IMR-90 (cell line): ENCODE measurements at regions not wholly inside any gene's neighbourhood (a gene's known extent, or its start where the extent isn't known, plus 50 kb on each side); places are given as distances from the start of the nearest gene placed in this dataset.

Experiments used
- ATAC-seq: fragments of 200-7000 bp; cut with Tn5 transposase; 2 replicates; pipeline ENCODE4 v1.9.1; 2020; ENCODE audit warnings: low read depth, mild to moderate bottlenecking, moderate library complexity
- BruUV-seq: library from RNA; stranded (reverse); fragments of 400-500 nt; replicated peaks from 2 replicates; lab custom pipeline; 2021; lab: Mats Ljungman, UMichigan
- CTCF ChIA-PET: fragments of 300-600 bp; formaldehyde crosslinking; extraction: SDS; loops from one replicate; lab custom pipeline; 2021; ENCODE audit warnings: antibody characterized with exemption; lab: Yijun Ruan, JAX
- POLR2A ChIA-PET: fragments of 300-600 bp; sonication (Branson Sonifier 250); formaldehyde crosslinking; loops from one replicate; lab custom pipeline; 2022; ENCODE audit warnings: antibody characterized with exemption; ENCODE audit not compliant: unreplicated experiment; lab: Charles Lee
- DNase-seq: peaks from one replicate; pipeline ENCODE4 v3.0.0; 2013
- H2AFZ ChIP-seq: replicated peaks from 2 replicates; pipeline ENCODE3; 2013; ENCODE audit warnings: low read length, mild to moderate bottlenecking; ENCODE audit not compliant: poor library complexity
- H2AK5ac ChIP-seq: 2 replicates; pipeline ENCODE4 v1.6.1; 2013; ENCODE audit warnings: low read depth, low read length, inconsistent platforms
- H2AK9ac ChIP-seq: replicated peaks from 2 replicates; pipeline ENCODE3; 2013; ENCODE audit warnings: mild to moderate bottlenecking, low read depth, low read length, moderate library complexity; ENCODE audit not compliant: poor library complexity
- H2BK120ac ChIP-seq: 2 replicates; pipeline ENCODE4 v1.6.1; 2013; ENCODE audit warnings: low read depth, low read length, inconsistent platforms
- H2BK15ac ChIP-seq: 3 replicates; pipeline ENCODE4 v1.6.1; 2013; ENCODE audit warnings: low read depth, low read length, inconsistent platforms
- H2BK20ac ChIP-seq: 2 replicates; pipeline ENCODE4 v1.6.1; 2013; ENCODE audit warnings: low read depth, mild to moderate bottlenecking, inconsistent platforms, low read length, moderate library complexity
- H2BK5ac ChIP-seq: 2 replicates; pipeline ENCODE4 v1.6.1; 2013; ENCODE audit warnings: mild to moderate bottlenecking, low read depth, low read length, inconsistent platforms; ENCODE audit not compliant: poor library complexity, severe bottlenecking
- H3K14ac ChIP-seq: replicated peaks from 2 replicates; pipeline ENCODE4 v1.6.1; 2013; ENCODE audit warnings: low read depth, low read length, inconsistent platforms
- H3K18ac ChIP-seq: 2 replicates; pipeline ENCODE4 v1.6.1; 2013; ENCODE audit warnings: low read depth, low read length, control low read depth
- H3K23ac ChIP-seq: 2 replicates; pipeline ENCODE4 v1.6.1; 2013; ENCODE audit warnings: low read depth, low read length, inconsistent platforms
- H3K27ac ChIP-seq: 2 replicates; pipeline ENCODE4 v1.5.1; 2013; ENCODE audit warnings: mild to moderate bottlenecking, control low read depth, low read length; ENCODE audit not compliant: insufficient read depth
- H3K27me3 ChIP-seq: 2 replicates; pipeline ENCODE4 v1.6.1; 2013; ENCODE audit warnings: low read length; ENCODE audit not compliant: control insufficient read depth, insufficient read depth
- H3K36me3 ChIP-seq: 2 replicates; pipeline ENCODE4 v1.6.1; 2013; ENCODE audit warnings: low read length, mixed read lengths; ENCODE audit not compliant: control insufficient read depth, insufficient read depth
- H3K4ac ChIP-seq: 2 replicates; pipeline ENCODE4 v1.6.1; 2013; ENCODE audit warnings: low read depth, low read length, inconsistent platforms
- H3K4me1 ChIP-seq: 2 replicates; pipeline ENCODE4 v1.6.1; 2013; ENCODE audit warnings: low read length, mixed read lengths; ENCODE audit not compliant: control insufficient read depth, insufficient read depth
- H3K4me2 ChIP-seq: 2 replicates; pipeline ENCODE4 v1.6.1; 2013; ENCODE audit warnings: low read depth, mild to moderate bottlenecking, control low read depth, low read length, moderate library complexity
- H3K4me3 ChIP-seq: 2 replicates; pipeline ENCODE4 v1.5.1; 2013; ENCODE audit warnings: low read depth, mild to moderate bottlenecking, control low read depth, low read length, moderate library complexity; ENCODE audit not compliant: insufficient read depth
- H3K56ac ChIP-seq: 2 replicates; pipeline ENCODE4 v1.6.1; 2013; ENCODE audit warnings: low read length, inconsistent platforms; ENCODE audit not compliant: insufficient read depth; ENCODE audit errors: extremely low read depth
- H3K79me1 ChIP-seq, 2 experiments: 2 replicates each; pipeline ENCODE4 v1.6.1; 2013; ENCODE audit warnings: low read length in 2 of 2, inconsistent platforms in 1 of 2, low read depth in 1 of 2
- H3K9ac ChIP-seq: 2 replicates; pipeline ENCODE4 v1.6.1; 2013; ENCODE audit warnings: low read depth, low read length, control low read depth
- H3K9me1 ChIP-seq: 2 replicates; pipeline ENCODE4 v1.6.1; 2013; ENCODE audit warnings: low read length, inconsistent platforms; ENCODE audit not compliant: insufficient read depth
- H3K9me3 ChIP-seq: 2 replicates; pipeline ENCODE4 v1.6.1; 2013; ENCODE audit warnings: low read length; ENCODE audit not compliant: control insufficient read depth, insufficient read depth
- H4K20me1 ChIP-seq: 2 replicates; pipeline ENCODE4 v1.6.1; 2013; ENCODE audit warnings: low read length, inconsistent platforms; ENCODE audit not compliant: insufficient read depth
- H4K5ac ChIP-seq: 2 replicates; pipeline ENCODE4 v1.6.1; 2013; ENCODE audit warnings: mild to moderate bottlenecking, low read depth, low read length, control low read depth
- H4K8ac ChIP-seq, 2 experiments: 2 replicates each; pipeline ENCODE4 v1.6.1; 2013; ENCODE audit warnings: low read depth in 2 of 2, low read length in 2 of 2, control low read depth in 1 of 2, inconsistent platforms in 1 of 2
- H4K91ac ChIP-seq: 2 replicates; pipeline ENCODE4 v1.6.1; 2013; ENCODE audit warnings: low read depth, low read length, inconsistent platforms; ENCODE audit not compliant: insufficient read depth
- BHLHE40 ChIP-seq: fragments of 150-350 bp; IDR thresholded peaks from 2 replicates; pipeline ENCODE4 v1.6.1; 2016; ENCODE audit warnings: mild to moderate bottlenecking, low read depth, low read length
- CEBPB ChIP-seq: IDR thresholded peaks from 2 replicates; pipeline ENCODE4 v1.6.1; 2012; ENCODE audit warnings: low read depth, low read length, improper control_type of control experiment
- CHD1 ChIP-seq: IDR thresholded peaks from 2 replicates; pipeline ENCODE4 v1.6.1; 2012; ENCODE audit warnings: low read depth, low read length, improper control_type of control experiment
- FOS ChIP-seq: fragments of 150-350 bp; IDR thresholded peaks from 2 replicates; pipeline ENCODE4 v1.6.1; 2016; ENCODE audit warnings: low read depth, low read length
- MAFK ChIP-seq: IDR thresholded peaks from 2 replicates; pipeline ENCODE4 v1.6.1; 2012; ENCODE audit warnings: low read depth, low read length, improper control_type of control experiment
- MXI1 ChIP-seq: IDR thresholded peaks from 2 replicates; pipeline ENCODE4 v1.6.1; 2012; ENCODE audit warnings: low read depth, mild to moderate bottlenecking, low read length, moderate library complexity, borderline replicate concordance
- NFE2L2 ChIP-seq: fragments of 150-350 bp; IDR thresholded peaks from 2 replicates; pipeline ENCODE4 v1.6.1; 2016; ENCODE audit warnings: low read depth, mild to moderate bottlenecking, low read length
- POLR2A ChIP-seq: IDR thresholded peaks from 2 replicates; pipeline ENCODE4 v1.6.1; 2012; ENCODE audit warnings: mild to moderate bottlenecking, low read depth, low read length
- RAD21 ChIP-seq: IDR thresholded peaks from 2 replicates; pipeline ENCODE4 v1.6.1; 2012; ENCODE audit warnings: low read length, improper control_type of control experiment
- RFX5 ChIP-seq: IDR thresholded peaks from 2 replicates; pipeline ENCODE4 v1.8.0; 2012; ENCODE audit warnings: low read depth, mild to moderate bottlenecking, low read length, moderate library complexity
- SMC3 ChIP-seq: fragments of 150-350 bp; IDR thresholded peaks from 2 replicates; pipeline ENCODE4 v1.6.1; 2016; ENCODE audit warnings: low read depth, mild to moderate bottlenecking, antibody characterized with exemption, low read length, moderate library complexity
- WGBS, 2 experiments: methylation state at CpG; one replicate each; pipeline versions ENCODE4 v1.1.5 to v1.1.7; 2013; ENCODE audit warnings: missing lambda C conversion rate in 2 of 2; ENCODE audit not compliant: insufficient read length in 1 of 2; ENCODE audit errors: extremely low coverage in 2 of 2; 5-methylcytosine and 5-hydroxymethylcytosine counted together
- dilution Hi-C: fragments of 300-500 bp; cut with HindIII; formaldehyde crosslinking; loops from one replicate; pipeline ENCODE4 v1.14.3; 2018; ENCODE audit warnings: low sequenced_read_pairs; ENCODE audit not compliant: unreplicated experiment
- in situ Hi-C: fragments of 300-500 bp; cut with MboI; formaldehyde crosslinking; loops from 3 replicates; pipeline ENCODE4 v1.14.3; 2019; ENCODE audit warnings: low sequenced_read_pairs, inconsistent platforms, mixed read lengths
- intact Hi-C: fragments of 100-400 bp; cut with micrococcal nuclease; formaldehyde crosslinking; loops from 2 replicates; pipeline ENCODE4 v1.10.0; 2022
- TF ChIP-seq, protein P1 (sequence below): fragments of 150-350 bp; IDR thresholded peaks from 2 replicates; pipeline ENCODE4 v1.6.1; 2016; ENCODE audit warnings: low read depth, mild to moderate bottlenecking, low read length, moderate library complexity, borderline replicate concordance

DNA sequence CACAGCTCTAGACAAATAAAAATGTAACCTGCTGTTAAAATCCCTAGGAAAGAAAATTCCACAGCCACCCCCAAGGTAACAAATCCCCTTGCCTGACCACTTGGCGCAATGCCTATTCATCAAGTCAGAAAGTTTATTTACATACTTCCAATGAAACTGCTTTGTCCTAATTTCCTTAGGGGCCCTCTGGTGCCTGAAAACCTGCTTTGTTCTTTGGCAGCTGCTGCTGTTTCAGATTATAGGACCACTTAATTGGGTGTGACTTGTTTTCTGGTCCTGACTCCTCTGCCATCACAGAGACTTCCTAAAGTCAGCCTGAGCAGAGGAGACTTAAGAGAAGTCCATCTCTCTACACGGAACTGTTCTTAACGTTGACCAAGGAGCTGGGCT is 323.6 kb downstream of the UBE3D start:
- TF ChIP-seq RFX5: no peak
- no peak for TF ChIP-seq BHLHE40
- TF ChIP-seq RAD21: no peak
- no peak for TF ChIP-seq NFE2L2
- no peak for TF ChIP-seq CEBPB
- TF ChIP-seq SMC3: no peak
- TF ChIP-seq, protein P1, sequence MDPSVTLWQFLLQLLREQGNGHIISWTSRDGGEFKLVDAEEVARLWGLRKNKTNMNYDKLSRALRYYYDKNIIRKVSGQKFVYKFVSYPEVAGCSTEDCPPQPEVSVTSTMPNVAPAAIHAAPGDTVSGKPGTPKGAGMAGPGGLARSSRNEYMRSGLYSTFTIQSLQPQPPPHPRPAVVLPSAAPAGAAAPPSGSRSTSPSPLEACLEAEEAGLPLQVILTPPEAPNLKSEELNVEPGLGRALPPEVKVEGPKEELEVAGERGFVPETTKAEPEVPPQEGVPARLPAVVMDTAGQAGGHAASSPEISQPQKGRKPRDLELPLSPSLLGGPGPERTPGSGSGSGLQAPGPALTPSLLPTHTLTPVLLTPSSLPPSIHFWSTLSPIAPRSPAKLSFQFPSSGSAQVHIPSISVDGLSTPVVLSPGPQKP: no peak
- TF ChIP-seq FOS: no peak
- TF ChIP-seq MAFK: no peak
- TF ChIP-seq POLR2A: no peak
- no peak for TF ChIP-seq MXI1
- no peak for TF ChIP-seq CHD1

More for the DNA sequence above, 323.6 kb downstream of the UBE3D start:
- Histone ChIP-seq H2BK15ac (no peak overlapping the region), H3K79me1 (no peaks in the 10 kb centered on the region), H3K9ac (no peak overlapping the region), H3K36me3 (no peaks in the 10 kb centered on the region), H3K9me3 (no peaks in the 10 kb centered on the region), H3K23ac (no peak overlapping the region), H3K4me2 (no peak overlapping the region), H4K91ac (no peak overlapping the region), H3K56ac (no peak overlapping the region), H3K18ac (no peak overlapping the region), H3K9me1 (no peaks in the 10 kb centered on the region), H3K14ac (no peak overlapping the region), H2BK20ac (no peak overlapping the region), H2BK5ac (no peak overlapping the region), H3K27me3 (peaks cover 18% of the 10 kb centered on the region), H2AK9ac (no peak overlapping the region), H3K4me1 (no peaks in the 10 kb centered on the region), H2BK120ac (no peak overlapping the region), H4K8ac (no peak overlapping the region), H4K20me1 (no peaks in the 10 kb centered on the region), H2AK5ac (no peak overlapping the region), H4K5ac (no peak overlapping the region), H3K4ac (no peak overlapping the region), H3K27ac (no peak overlapping the region), H2AFZ (no peak overlapping the region), H3K4me3 (no peak overlapping the region)
- DNase-seq: no peak
- intact Hi-C loops (no loop called here), dilution Hi-C loops (no loop called here), in situ Hi-C loops (no loop called here)
- no TSS peak for BruUV-seq
- ChIA-PET CTCF (interaction anchor here (1.9 kb wide), 1 partner anchor 8 kb away, joined by 6 read pairs; no protein-coding TSS in a partner anchor), POLR2A (no interaction called here)
- WGBS, 2 experiments: 60% methylated on average over 1 of the region's 3 CpGs; no CpG with 5 or more reads in 1 of the 2 experiments
- ATAC-seq: no peak
